Right ventricle myocardium inferior (tissue), 1 donor: ENCODE measurements at regions not wholly inside any gene's neighbourhood (a gene's known extent, or its start where the extent isn't known, plus 50 kb on each side); places are given as distances from the start of the nearest gene placed in this dataset.
"Not testable (repeated sequence)": the region's sequence is repeated elsewhere in the genome, so short reads cannot be mapped to it uniquely, and the experiment has no call there.

Experiments used
- ATAC-seq: fragments of 200-7000 bp; cut with Tn5 transposase; one replicate; pipeline ENCODE4 v1.9.1; 2020; ENCODE audit warnings: mild to moderate bottlenecking, moderate library complexity
- DNase-seq: peaks from one replicate; pipeline ENCODE4 v3.0.0; 2021; ENCODE audit errors: missing footprints
- intact Hi-C: fragments of 100-400 bp; cut with DNase I; formaldehyde crosslinking; loops from one replicate; pipeline ENCODE4 v1.11.0; 2022
- donor health status: DM: no; HTN: yes; CAD: no; lungs with severe emphysema.

GRCh38 chr4:124053872-124054538, 657.4 kb downstream of the SPRY1 start:
- intact Hi-C loops: no loop called here
- DNase-seq (no peak), ATAC-seq (no peak)

- intact Hi-C loops: no loop called here
- no peak for DNase-seq
- ATAC-seq: no peak
Measured at GRCh38 chr4:124055336-124055735, 657.2 kb downstream of the ANKRD50 start.

- no peak for DNase-seq
- no peak for ATAC-seq
- intact Hi-C loops: no loop called here
Measured at GRCh38 chr4:124055896-124056295, 656.6 kb downstream of the ANKRD50 start.

- intact Hi-C loops: loop anchor here (2.0 to 5.0 kb wide), 3 partner anchors 30 to 47 kb away; no protein-coding TSS in a partner anchor
- no peak for DNase-seq
- peak; percentile 91 for ATAC-seq
Measured at GRCh38 chr4:124060261-124060918, 652.1 kb downstream of the ANKRD50 start.

GRCh38 chr4:124061413-124061812, 651.1 kb downstream of the ANKRD50 start:
- ATAC-seq: peak; percentile 51
- intact Hi-C loops: loop anchor here (2.0 to 5.0 kb wide), 3 partner anchors 31 to 46 kb away; no protein-coding TSS in a partner anchor
- no peak for DNase-seq

- no peak for DNase-seq
- intact Hi-C loops: no loop called here
- no peak for ATAC-seq
Measured at GRCh38 chr4:124065422-124065821, 647.1 kb downstream of the ANKRD50 start.

- DNase-seq (no peak), ATAC-seq (no peak)
- intact Hi-C loops: no loop called here
Measured at GRCh38 chr4:124065936-124066335, 646.6 kb downstream of the ANKRD50 start.

- intact Hi-C loops: no loop called here
- ATAC-seq (no peak), DNase-seq (no peak)
Measured at GRCh38 chr4:124066595-124066994, 645.9 kb downstream of the ANKRD50 start.

- intact Hi-C loops: no loop called here
- DNase-seq: no peak
- ATAC-seq: no peak
Measured at GRCh38 chr4:124067046-124067445, 645.5 kb downstream of the ANKRD50 start.

- no peak for DNase-seq
- intact Hi-C loops: no loop called here
- no peak for ATAC-seq
Measured at GRCh38 chr4:124070688-124071484, 641.6 kb downstream of the ANKRD50 start.

GRCh38 chr4:124075276-124075675, 637.3 kb downstream of the ANKRD50 start:
- intact Hi-C loops, DNase-seq, ATAC-seq: not testable (repeated sequence)

GRCh38 chr4:124079174-124079780, 633.3 kb downstream of the ANKRD50 start:
- no peak for DNase-seq
- no peak for ATAC-seq
- intact Hi-C loops: no loop called here

GRCh38 chr4:124083711-124084110, 628.8 kb downstream of the ANKRD50 start:
- intact Hi-C loops: no loop called here
- no peak for DNase-seq

GRCh38 chr4:124085561-124086180, 626.9 kb downstream of the ANKRD50 start:
- intact Hi-C loops: no loop called here
- ATAC-seq (no peak), DNase-seq (no peak)

More at GRCh38 chr4:124083711-124084110, 628.8 kb downstream of the ANKRD50 start:
- ATAC-seq: no peak

GRCh38 chr4:124090021-124090420, 622.5 kb downstream of the ANKRD50 start:
- ATAC-seq (peak; percentile 23), DNase-seq (no peak)
- intact Hi-C loops: no loop called here

GRCh38 chr4:124092101-124092500, 620.4 kb downstream of the ANKRD50 start:
- ATAC-seq (peak; percentile 15), DNase-seq (no peak)
- intact Hi-C loops: no loop called here

- DNase-seq (no peak), ATAC-seq (peak; percentile 34)
Measured at GRCh38 chr4:124092541-124092984, 620.0 kb downstream of the ANKRD50 start.

GRCh38 chr4:124095621-124096020, 616.9 kb downstream of the ANKRD50 start:
- no peak for DNase-seq
- no peak for ATAC-seq
- intact Hi-C loops: no loop called here

More at GRCh38 chr4:124092541-124092984, 620.0 kb downstream of the ANKRD50 start:
- intact Hi-C loops: no loop called here

GRCh38 chr4:124096290-124096689, 616.2 kb downstream of the ANKRD50 start:
- no peak for DNase-seq
- ATAC-seq: no peak
- intact Hi-C loops: no loop called here
